Neural progenitor cell (in vitro differentiated cells): ENCODE measurements at regions not wholly inside any gene's neighbourhood (a gene's known extent, or its start where the extent isn't known, plus 50 kb on each side); places are given as distances from the start of the nearest gene placed in this dataset.

Experiments used
- CTCF ChIP-seq: fragments of 200-600 bp; sonication (generic); IDR thresholded peaks from 2 replicates; pipeline ENCODE4 v1.5.1; 2017; ENCODE audit warnings: antibody characterized with exemption, mild to moderate bottlenecking
- EZH2phosphoT487 ChIP-seq: fragments of 200-600 bp; sonication (generic); IDR thresholded peaks from 2 replicates; pipeline ENCODE4 v1.6.1; 2017; ENCODE audit warnings: antibody characterized with exemption

GRCh38 chr15:75123395-75123794, 78.3 kb upstream of the C15orf39 start:
- no peak for TF ChIP-seq CTCF
- no peak for TF ChIP-seq EZH2phosphoT487
